SK-N-MC (cell line): ENCODE measurements at regions not wholly inside any gene's neighbourhood (a gene's known extent, or its start where the extent isn't known, plus 50 kb on each side); places are given as distances from the start of the nearest gene placed in this dataset.

ENCODE experiments used
- DNase-seq: peaks from one replicate; pipeline ENCODE4 v3.0.0-alpha.2; 2011; ENCODE audit warnings: low read depth, low spot score
- H3K27ac ChIP-seq: fragments of 200-600 bp; sonication (generic); 2 replicates; pipeline ENCODE4 v1.5.1; 2016; ENCODE audit warnings: mixed run types
- H3K36me3 ChIP-seq: fragments of 200-600 bp; sonication (generic); 2 replicates; pipeline ENCODE4 v1.6.1; 2017; ENCODE audit warnings: antibody characterized with exemption, low read length, mixed read lengths; ENCODE audit not compliant: insufficient read depth
- H3K4me3 ChIP-seq: fragments of 200-600 bp; sonication (generic); 2 replicates; pipeline ENCODE4 v1.5.1; 2016
- H3K9ac ChIP-seq: fragments of 200-600 bp; sonication (generic); 2 replicates; pipeline ENCODE4 v1.8.0; 2017; ENCODE audit warnings: mixed run types, mixed read lengths; ENCODE audit not compliant: insufficient read length
- H3K9me3 ChIP-seq: fragments of 200-600 bp; sonication (generic); 2 replicates; pipeline ENCODE4 v1.6.1; 2017; ENCODE audit warnings: low read depth, mild to moderate bottlenecking, antibody characterized with exemption, low read length, moderate library complexity, mixed read lengths
- EZH2 ChIP-seq: fragments of 200-600 bp; sonication (generic); IDR thresholded peaks from one replicate; pipeline ENCODE4 v1.6.1; 2017; ENCODE audit warnings: antibody characterized with exemption
- FOXP2 ChIP-seq: optimal IDR thresholded peaks from 2 replicates; pipeline ENCODE3; 2011; ENCODE audit warnings: mild to moderate bottlenecking, moderate library complexity; ENCODE audit not compliant: insufficient read depth; ENCODE audit errors: extremely low read length, control extremely low read depth
- POLR2AphosphoS5 ChIP-seq: IDR thresholded peaks from 2 replicates; pipeline ENCODE4 v1.6.1; 2012; ENCODE audit warnings: mild to moderate bottlenecking, low read depth, low read length, borderline replicate concordance

DNA sequence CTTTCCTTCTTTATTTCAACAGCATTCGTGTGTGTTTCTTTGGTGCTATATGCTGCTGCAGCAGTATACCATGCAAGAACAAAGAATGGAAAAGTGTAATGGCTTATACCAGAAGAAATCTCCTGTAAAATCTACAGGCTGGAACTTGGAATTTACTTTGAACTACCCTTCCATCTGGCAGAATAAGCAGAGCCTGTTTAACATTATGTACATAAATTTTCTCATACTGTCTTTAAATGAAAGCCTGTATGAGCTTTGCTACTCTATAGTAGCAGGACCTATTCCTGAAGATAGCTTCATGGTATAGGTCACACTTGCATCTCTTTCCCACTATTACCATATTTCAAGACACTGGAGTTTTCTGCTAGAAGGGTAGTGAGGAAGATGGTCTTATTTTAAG, 522.1 kb upstream of the GHITM start:
- Histone ChIP-seq H3K27ac (no peak overlapping the region), H3K9me3 (no peaks in the 10 kb centered on the region), H3K9ac (no peak overlapping the region), H3K4me3 (no peak overlapping the region), H3K36me3 (no peaks in the 10 kb centered on the region)
- TF ChIP-seq EZH2 (no peak), POLR2AphosphoS5 (no peak), FOXP2 (no peak)
- no peak for DNase-seq

DNA sequence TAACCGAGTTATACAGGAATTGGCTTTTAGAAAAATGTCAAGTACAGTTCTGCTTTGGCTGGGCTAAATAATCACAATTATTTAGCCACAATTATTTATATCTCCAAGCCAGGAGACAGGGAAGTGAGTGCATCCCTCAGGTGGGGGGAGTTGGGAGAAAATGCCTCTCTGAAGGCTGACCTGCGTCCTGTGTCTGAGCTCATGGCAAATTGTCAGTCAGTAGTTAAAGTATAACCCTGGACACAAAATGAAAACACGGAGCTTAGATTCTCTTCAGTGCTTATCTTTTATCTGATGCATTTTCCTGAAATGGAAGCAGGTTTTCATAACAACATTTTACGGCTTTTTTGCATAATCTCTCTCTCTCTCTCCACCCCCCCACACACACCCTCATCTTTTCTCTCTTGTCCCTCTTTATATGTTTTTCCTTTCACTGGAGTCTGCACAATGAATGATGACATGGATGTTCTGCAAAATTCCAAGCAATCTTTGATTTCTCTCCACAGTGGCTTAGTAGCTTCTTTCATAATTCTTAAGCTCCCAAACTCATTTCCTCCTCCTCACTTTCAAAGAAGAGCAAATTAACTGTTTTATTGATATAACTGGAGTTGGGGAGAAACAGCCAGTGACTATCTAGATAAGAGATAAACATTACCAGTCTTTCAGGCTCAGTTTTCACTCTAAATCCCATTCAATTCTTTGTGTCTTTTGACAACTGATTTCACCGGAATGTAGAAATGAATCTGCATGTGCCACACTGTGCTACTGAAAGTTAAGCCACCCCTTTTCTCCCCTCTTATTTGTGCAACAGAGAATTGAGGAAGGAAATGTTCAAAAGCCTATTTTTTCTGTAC, 521.4 kb upstream of the GHITM start:
- DNase-seq = no peak
- H3K36me3 ChIP-seq = no peaks in the 10 kb centered on the region
- TF ChIP-seq EZH2 = no peak
- TF ChIP-seq POLR2AphosphoS5 = no peak
- no peak for TF ChIP-seq FOXP2

GRCh38 chr10:83625831-83626360, 513.4 kb upstream of the GHITM start:
- no peak for DNase-seq
- no peak overlapping the region for H3K27ac ChIP-seq
- no peak overlapping the region for H3K4me3 ChIP-seq
- H3K9me3 ChIP-seq = no peaks in the 10 kb centered on the region
- H3K36me3 ChIP-seq = no peaks in the 10 kb centered on the region
- no peak overlapping the region for H3K9ac ChIP-seq
- TF ChIP-seq FOXP2 = no peak
- no peak for TF ChIP-seq EZH2
- TF ChIP-seq POLR2AphosphoS5 = no peak

More for the DNA sequence above, 521.4 kb upstream of the GHITM start:
- Histone ChIP-seq H3K27ac (no peak overlapping the region), H3K9ac (no peak overlapping the region), H3K4me3 (no peak overlapping the region), H3K9me3 (no peaks in the 10 kb centered on the region)

GRCh38 chr10:83632701-83633100, 506.6 kb upstream of the GHITM start:
- H3K36me3 ChIP-seq = no peaks in the 10 kb centered on the region
- no peak overlapping the region for H3K4me3 ChIP-seq
- H3K9me3 ChIP-seq = no peaks in the 10 kb centered on the region
- no peak overlapping the region for H3K9ac ChIP-seq
- no peak for DNase-seq
- TF ChIP-seq FOXP2 (no peak), EZH2 (no peak), POLR2AphosphoS5 (no peak)
- no peak overlapping the region for H3K27ac ChIP-seq

- Histone ChIP-seq H3K4me3 (no peak overlapping the region), H3K9ac (no peak overlapping the region), H3K9me3 (no peaks in the 10 kb centered on the region), H3K36me3 (no peaks in the 10 kb centered on the region), H3K27ac (no peak overlapping the region)
- no peak for TF ChIP-seq FOXP2
- no peak for TF ChIP-seq POLR2AphosphoS5
- TF ChIP-seq EZH2 = no peak
- DNase-seq = no peak
Measured at GRCh38 chr10:83633547-83633946, 505.8 kb upstream of the GHITM start.

DNA sequence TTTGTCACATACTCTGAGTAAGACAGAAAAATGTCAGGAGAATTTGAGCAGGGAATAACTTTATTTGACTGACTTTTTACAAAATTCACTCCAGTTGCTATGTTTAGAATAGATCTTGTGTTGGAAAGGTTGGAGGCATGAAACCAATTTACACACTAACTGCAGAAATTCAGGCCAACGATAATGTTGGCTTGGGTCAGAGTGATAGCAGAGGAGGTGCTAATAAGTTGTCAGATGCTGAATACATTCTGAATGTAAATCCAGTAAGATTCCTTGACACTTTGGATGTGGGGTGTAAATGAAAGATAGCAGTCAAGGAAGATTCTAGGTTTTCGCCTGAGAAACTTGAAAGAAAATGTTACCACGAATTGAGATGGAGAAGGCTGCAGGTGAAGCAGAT, 502.5 kb upstream of the GHITM start:
- no peak overlapping the region for H3K27ac ChIP-seq
- H3K9ac ChIP-seq = no peak overlapping the region
- TF ChIP-seq POLR2AphosphoS5 (no peak), EZH2 (no peak), FOXP2 (no peak)
- no peak for DNase-seq
- H3K9me3 ChIP-seq = no peaks in the 10 kb centered on the region
- H3K36me3 ChIP-seq = no peaks in the 10 kb centered on the region
- no peak overlapping the region for H3K4me3 ChIP-seq

DNA sequence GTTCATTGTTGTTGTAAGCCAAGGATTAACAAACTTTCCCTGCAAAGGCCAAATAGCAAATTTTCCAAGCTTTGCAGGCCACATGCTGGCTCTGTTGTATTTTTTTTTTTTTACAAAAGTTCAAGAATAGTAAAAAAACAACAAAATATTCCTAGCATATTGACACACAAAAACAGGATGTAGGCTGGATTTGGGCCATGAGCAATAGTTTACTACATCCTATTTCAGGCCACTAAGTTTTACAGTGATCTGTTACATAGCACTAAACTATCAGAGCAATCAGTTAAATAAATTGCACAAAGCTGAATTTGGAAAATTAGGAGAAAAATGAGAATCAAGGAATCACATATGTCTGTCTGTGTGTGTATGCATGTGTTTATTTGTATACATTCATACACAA, 491.8 kb upstream of the GHITM start:
- no peak overlapping the region for H3K9ac ChIP-seq
- no peaks in the 10 kb centered on the region for H3K36me3 ChIP-seq
- no peak overlapping the region for H3K4me3 ChIP-seq
- TF ChIP-seq FOXP2 = no peak
- TF ChIP-seq EZH2 = no peak
- no peak for TF ChIP-seq POLR2AphosphoS5
- no peak overlapping the region for H3K27ac ChIP-seq
- no peaks in the 10 kb centered on the region for H3K9me3 ChIP-seq
- DNase-seq = no peak

GRCh38 chr10:83648201-83648600, 491.1 kb upstream of the GHITM start:
- no peaks in the 10 kb centered on the region for H3K36me3 ChIP-seq
- H3K4me3 ChIP-seq = no peak overlapping the region
- DNase-seq = no peak
- no peak overlapping the region for H3K27ac ChIP-seq
- no peak overlapping the region for H3K9ac ChIP-seq
- no peaks in the 10 kb centered on the region for H3K9me3 ChIP-seq
- TF ChIP-seq EZH2 = no peak
- no peak for TF ChIP-seq POLR2AphosphoS5
- TF ChIP-seq FOXP2 = no peak

- H3K27ac ChIP-seq = no peak overlapping the region
- no peak overlapping the region for H3K4me3 ChIP-seq
- TF ChIP-seq FOXP2 (no peak), EZH2 (no peak), POLR2AphosphoS5 (no peak)
- no peak for DNase-seq
- no peak overlapping the region for H3K9ac ChIP-seq
- no peaks in the 10 kb centered on the region for H3K9me3 ChIP-seq
- no peaks in the 10 kb centered on the region for H3K36me3 ChIP-seq
Measured at GRCh38 chr10:83649471-83649870, 489.8 kb upstream of the GHITM start.
